GM12865 (cell line): ENCODE measurements at regions not wholly inside any gene's neighbourhood (a gene's known extent, or its start where the extent isn't known, plus 50 kb on each side); places are given as distances from the start of the nearest gene placed in this dataset.

Experiments used
- DNase-seq: peaks from one replicate; pipeline ENCODE4 v3.0.0; 2010; ENCODE audit warnings: low read depth
- H3K4me3 ChIP-seq: 2 replicates; pipeline ENCODE4 v1.5.1; 2011; ENCODE audit warnings: mild to moderate bottlenecking, low read depth, low read length, control low read depth
- TF ChIP-seq, protein P1 (sequence below): IDR thresholded peaks from 2 replicates; pipeline ENCODE4 v1.5.1; 2011; ENCODE audit warnings: low read length, control low read depth, low read depth, inconsistent platforms; ENCODE audit not compliant: insufficient read depth; ENCODE audit errors: missing control alignments

DNA sequence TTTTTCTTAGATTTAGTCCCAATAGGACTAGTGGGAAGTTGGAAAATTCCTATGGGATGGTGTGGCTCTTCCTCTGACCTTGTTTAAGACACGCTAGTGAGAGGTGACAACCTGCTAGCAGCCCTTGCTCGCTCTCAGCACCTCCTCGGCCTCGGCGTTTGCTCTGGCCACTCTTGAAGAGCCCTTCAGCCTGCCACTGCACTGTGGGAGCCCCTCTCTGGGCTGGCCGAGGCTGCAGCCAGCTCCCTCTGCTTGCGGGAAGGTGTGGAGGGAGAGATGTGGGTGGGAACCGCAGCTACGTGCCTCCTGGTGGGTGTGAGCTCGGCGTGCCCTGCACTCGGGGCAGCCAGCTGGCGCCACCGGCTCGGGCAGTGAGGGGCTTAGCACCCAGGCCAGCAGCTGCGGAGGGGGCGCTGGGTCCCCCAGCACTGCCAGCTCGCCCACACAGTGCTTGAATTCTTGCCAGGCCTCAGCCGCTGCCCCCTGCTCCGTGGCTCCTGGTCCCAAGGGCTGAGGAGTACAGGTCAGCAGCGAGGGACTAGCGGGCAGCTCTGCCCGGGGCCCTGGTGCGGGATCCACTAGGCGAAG is 254.5 kb upstream of the ANKRD55 start:
- H3K4me3 ChIP-seq, result no peak overlapping the region
- no peak for DNase-seq
- TF ChIP-seq, protein P1, sequence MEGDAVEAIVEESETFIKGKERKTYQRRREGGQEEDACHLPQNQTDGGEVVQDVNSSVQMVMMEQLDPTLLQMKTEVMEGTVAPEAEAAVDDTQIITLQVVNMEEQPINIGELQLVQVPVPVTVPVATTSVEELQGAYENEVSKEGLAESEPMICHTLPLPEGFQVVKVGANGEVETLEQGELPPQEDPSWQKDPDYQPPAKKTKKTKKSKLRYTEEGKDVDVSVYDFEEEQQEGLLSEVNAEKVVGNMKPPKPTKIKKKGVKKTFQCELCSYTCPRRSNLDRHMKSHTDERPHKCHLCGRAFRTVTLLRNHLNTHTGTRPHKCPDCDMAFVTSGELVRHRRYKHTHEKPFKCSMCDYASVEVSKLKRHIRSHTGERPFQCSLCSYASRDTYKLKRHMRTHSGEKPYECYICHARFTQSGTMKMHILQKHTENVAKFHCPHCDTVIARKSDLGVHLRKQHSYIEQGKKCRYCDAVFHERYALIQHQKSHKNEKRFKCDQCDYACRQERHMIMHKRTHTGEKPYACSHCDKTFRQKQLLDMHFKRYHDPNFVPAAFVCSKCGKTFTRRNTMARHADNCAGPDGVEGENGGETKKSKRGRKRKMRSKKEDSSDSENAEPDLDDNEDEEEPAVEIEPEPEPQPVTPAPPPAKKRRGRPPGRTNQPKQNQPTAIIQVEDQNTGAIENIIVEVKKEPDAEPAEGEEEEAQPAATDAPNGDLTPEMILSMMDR, result no peak

DNA sequence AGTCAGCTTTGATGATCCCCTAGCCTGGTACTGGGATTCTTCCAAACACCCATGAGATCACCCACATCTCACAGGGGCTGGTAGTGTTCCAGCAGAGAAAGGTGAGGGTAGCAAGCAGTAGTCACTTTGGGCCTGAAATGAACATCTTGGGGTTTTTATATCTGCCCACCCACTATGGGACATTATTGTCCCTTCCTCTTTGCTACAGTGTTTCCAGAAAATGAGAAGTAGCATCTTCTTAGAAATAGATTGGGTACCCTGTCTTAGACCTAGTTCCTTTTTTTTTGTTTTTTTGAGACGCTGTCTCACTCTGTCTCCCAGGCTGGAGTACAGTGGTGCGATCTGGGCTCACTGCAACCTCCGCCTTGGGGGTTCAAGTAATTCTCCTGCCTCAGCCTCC is 249.2 kb upstream of the ANKRD55 start:
- TF ChIP-seq, protein P1, result no peak
- H3K4me3 ChIP-seq, result no peak overlapping the region
- no peak for DNase-seq

DNA sequence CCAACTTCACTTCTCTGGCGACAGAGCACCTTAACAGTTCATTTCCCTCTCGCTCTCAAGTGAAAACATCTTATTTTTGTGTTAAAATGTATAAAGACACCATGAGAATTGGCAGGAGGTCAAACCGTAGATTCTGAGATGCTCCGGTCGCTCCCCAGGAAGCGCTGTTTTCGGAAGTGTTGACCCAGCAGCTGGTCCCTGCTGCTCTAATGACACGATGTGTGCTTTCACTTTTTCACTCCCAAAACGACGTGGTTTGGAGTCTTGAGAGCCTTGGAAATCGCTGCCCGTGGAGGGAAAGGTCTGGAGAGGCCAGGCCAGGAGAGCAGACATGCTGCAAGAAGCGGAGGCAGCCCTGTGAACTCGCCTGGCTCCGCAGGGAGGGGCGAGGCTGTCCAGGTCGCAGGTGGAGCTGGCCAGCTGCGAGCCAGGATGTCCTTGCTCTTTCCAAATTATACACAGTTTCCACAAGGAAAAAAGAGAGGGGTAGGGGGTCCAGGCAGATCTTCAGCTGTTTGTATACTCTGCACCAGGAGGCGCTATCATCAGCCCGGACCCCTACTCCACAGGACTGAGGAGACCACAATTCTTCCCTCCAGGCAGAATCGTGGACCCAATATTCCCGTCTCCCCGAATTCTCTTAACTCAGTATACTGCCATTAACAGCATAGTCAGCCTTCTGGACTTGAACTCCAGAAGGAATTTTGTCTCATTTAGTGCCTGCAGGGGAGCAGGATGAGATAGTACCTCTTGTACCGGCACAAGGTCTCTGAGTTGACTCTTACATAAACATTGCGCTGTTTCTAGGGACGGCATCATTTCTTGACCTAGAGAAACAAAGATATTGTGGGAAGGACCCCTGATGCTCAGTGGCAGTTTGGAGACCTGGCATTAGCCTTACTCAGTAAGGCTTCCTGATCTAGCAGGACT is 248.6 kb upstream of the ANKRD55 start:
- H3K4me3 ChIP-seq, result peak overlapping the region; percentile 55
- TF ChIP-seq, protein P1, result no peak
- peak; percentile 69 for DNase-seq

DNA sequence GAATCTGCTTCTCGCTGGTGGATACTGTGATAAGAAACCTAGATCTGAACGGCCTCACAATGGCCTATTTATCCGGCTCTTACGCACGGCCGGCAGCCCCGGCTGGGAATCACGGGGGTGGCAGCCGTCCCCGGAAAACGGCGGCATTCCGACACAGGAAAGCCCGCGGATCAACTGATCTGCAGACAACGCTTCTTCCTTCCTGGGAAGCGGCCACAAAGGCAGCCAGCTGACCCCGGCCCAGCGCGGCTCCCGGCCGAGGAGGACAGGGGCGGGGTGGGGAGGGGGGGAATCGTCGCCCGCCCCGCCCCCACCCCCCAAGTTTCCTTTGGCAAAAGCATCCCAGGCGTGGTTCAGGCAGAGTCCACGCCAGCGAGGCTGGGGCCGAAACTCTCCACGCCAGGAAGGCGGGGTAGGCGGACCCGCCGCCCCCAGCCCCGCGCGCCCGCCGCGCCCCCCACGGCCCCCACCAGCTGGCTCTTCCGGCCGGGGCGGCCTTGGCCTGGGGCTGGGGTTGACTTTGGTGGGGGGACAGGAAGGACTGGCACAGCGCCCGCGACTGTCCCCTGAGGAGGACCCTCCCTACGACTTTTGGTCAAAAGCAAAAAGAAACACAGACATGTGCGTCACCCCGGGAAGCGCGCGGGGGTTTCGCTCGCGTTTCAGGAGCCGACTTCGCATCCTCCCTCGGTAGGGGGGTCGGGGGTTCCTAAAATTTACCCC is 247.7 kb upstream of the ANKRD55 start:
- peak overlapping the region; percentile 55 for H3K4me3 ChIP-seq
- DNase-seq, result no peak
- TF ChIP-seq, protein P1, result no peak

DNA sequence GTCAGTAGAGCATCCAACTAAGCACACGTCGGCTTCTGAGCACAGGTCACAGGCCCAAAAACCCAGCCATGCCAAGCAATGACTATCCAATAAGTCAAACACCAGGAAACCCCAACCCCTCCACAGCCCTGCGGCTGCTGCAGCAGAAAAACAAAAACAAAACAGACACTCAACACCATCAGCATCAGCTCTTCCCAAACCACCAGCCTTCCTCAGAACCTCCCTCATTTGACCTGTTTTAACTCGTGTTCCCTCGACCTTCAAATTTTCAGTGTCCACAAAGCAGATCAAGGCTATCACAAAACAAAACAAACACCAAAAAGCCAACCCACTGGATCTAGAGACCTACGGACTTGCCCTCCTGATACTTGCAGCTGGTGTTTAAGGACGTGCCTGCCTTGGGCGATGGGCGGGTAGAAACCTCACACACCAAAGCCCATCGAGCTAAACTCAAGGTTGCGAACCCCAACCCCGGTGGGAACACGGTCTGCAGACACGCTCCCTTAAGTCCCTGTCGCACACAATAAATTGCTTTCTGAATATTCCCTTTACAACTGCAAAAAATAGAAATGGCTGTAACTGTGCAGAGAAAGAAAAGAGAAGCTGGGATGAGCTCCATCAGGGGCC is 247.1 kb upstream of the ANKRD55 start:
- peak; percentile 44 for DNase-seq
- TF ChIP-seq, protein P1, result no peak
- H3K4me3 ChIP-seq, result peak overlapping the region; percentile 55

DNA sequence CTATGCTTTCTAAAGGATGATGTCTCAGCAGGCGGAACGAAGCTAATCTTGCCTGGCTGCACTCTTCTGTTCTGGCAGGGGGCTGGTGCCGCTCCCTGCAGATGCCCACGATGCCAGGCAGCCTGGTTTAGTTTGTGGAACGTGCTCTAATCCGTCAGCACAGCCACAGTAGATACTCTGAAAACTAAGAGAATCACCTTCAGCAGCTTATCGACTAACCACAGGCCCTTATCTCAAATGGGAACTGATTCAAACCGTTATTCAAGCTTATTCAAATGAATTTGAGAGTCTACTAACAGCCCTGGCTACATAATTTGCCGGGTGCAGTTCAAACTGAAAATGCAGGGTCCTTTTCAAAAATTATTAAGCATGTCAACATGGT is 246.6 kb upstream of the ANKRD55 start:
- H3K4me3 ChIP-seq, result no peak overlapping the region
- DNase-seq, result peak; percentile 54
- TF ChIP-seq, protein P1, result no peak
